Naive thymus-derived CD4-positive, alpha-beta T cell (primary cell): ENCODE measurements at regions not wholly inside any gene's neighbourhood (a gene's known extent, or its start where the extent isn't known, plus 50 kb on each side); places are given as distances from the start of the nearest gene placed in this dataset.
A peak's percentile ranks its signal among the peaks of the same experiment; 100 is the strongest.

Experiments used
- ATAC-seq: fragments of 150-1000 bp; cut with Tn5 transposase; 2 replicates; pipeline ENCODE4 v1.10.0; 2021; ENCODE audit warnings: mild to moderate bottlenecking, moderate library complexity
- CTCF ChIA-PET: fragments of 350-600 bp; sonication (Branson Sonifier 250); formaldehyde crosslinking; loops from one replicate; lab custom pipeline; 2021; ENCODE audit warnings: antibody characterized with exemption; lab: Charles Lee
- POLR2A ChIA-PET: fragments of 350-600 bp; sonication (Branson Sonifier 250); formaldehyde crosslinking; loops from one replicate; lab custom pipeline; 2021; ENCODE audit warnings: antibody characterized with exemption, inconsistent platforms; lab: Charles Lee
- DNase-seq, 9 donors: peaks; one replicate each; pipeline versions ENCODE4 v3.0.0 to v3.0.0-alpha.2; 2020 to 2022; ENCODE audit warnings: mixed read lengths in 1 of 9
- H3K27ac ChIP-seq: one replicate; pipeline ENCODE4 v1.7.0; 2013; ENCODE audit warnings: mild to moderate bottlenecking, low read depth, low read length, moderate library complexity
- H3K27me3 ChIP-seq, 2 donors: one replicate each; pipeline ENCODE4 v1.7.0; 2013; ENCODE audit warnings: low read length in 2 of 2, mild to moderate bottlenecking in 2 of 2, moderate library complexity in 2 of 2; ENCODE audit not compliant: control insufficient read depth in 2 of 2, insufficient read depth in 2 of 2
- H3K36me3 ChIP-seq, 3 experiments: 1 replicate in 2 of 3; 2 replicates in 1 of 3; pipeline ENCODE4 v1.7.0; 2013; ENCODE audit warnings: low read length in 3 of 3, mild to moderate bottlenecking in 3 of 3, moderate library complexity in 1 of 3; ENCODE audit not compliant: insufficient read depth in 3 of 3, control insufficient read depth in 2 of 3
- H3K4me1 ChIP-seq, 2 donors: one replicate each; pipeline ENCODE4 v1.7.0; 2013; ENCODE audit warnings: low read length in 2 of 2, mild to moderate bottlenecking in 2 of 2, moderate library complexity in 1 of 2; ENCODE audit not compliant: control insufficient read depth in 2 of 2, insufficient read depth in 2 of 2
- H3K4me3 ChIP-seq: 2 replicates; pipeline ENCODE4 v1.7.0; 2013; ENCODE audit warnings: mild to moderate bottlenecking, low read length
- H3K9me3 ChIP-seq, 3 experiments: 1 replicate in 2 of 3; 2 replicates in 1 of 3; pipeline ENCODE4 v1.7.0; 2013; ENCODE audit warnings: low read length in 3 of 3; ENCODE audit not compliant: control insufficient read depth in 2 of 3
- H3K27ac Mint-ChIP-seq, 9 donors: one replicate each; pipeline ENCODE4 v1.8.0; 2020 to 2022; ENCODE audit warnings: mixed read lengths in 9 of 9, mild to moderate bottlenecking in 8 of 9, moderate library complexity in 5 of 9, inconsistent platforms in 2 of 9
- H3K27me3 Mint-ChIP-seq, 5 donors: one replicate each; pipeline ENCODE4 v1.8.0; 2021 to 2022; ENCODE audit warnings: mixed read lengths in 5 of 5, mild to moderate bottlenecking in 1 of 5
- H3K36me3 Mint-ChIP-seq, 5 donors: one replicate each; pipeline ENCODE4 v1.8.0; 2020 to 2022; ENCODE audit warnings: mixed read lengths in 5 of 5, mild to moderate bottlenecking in 3 of 5, inconsistent platforms in 1 of 5
- H3K4me1 Mint-ChIP-seq, 7 donors: one replicate each; pipeline ENCODE4 v1.8.0; 2020 to 2022; ENCODE audit warnings: mixed read lengths in 7 of 7, mild to moderate bottlenecking in 3 of 7, inconsistent platforms in 1 of 7
- H3K4me3 Mint-ChIP-seq, 10 donors: one replicate each; pipeline ENCODE4 v1.8.0; 2020 to 2022; ENCODE audit warnings: mild to moderate bottlenecking in 10 of 10, mixed read lengths in 10 of 10, moderate library complexity in 6 of 10, inconsistent platforms in 2 of 10
- H3K9me3 Mint-ChIP-seq, 11 donors: one replicate each; pipeline ENCODE4 v1.8.0; 2020 to 2022; ENCODE audit warnings: mixed read lengths in 11 of 11, mild to moderate bottlenecking in 4 of 11, inconsistent platforms in 1 of 11, moderate library complexity in 1 of 11
- intact Hi-C, 2 donors: fragments of 100-400 bp; cut with micrococcal nuclease; formaldehyde crosslinking; loops; one replicate each; pipeline ENCODE4 v1.15.1; 2023

- H3K9me3 ChIP-seq: no peaks in the 10 kb centered on the region
- no peaks in the 10 kb centered on the region for H3K36me3 ChIP-seq
- H3K4me1 ChIP-seq: no peaks in the 10 kb centered on the region
- ATAC-seq: no peak
- ChIA-PET POLR2A (no interaction called here), CTCF (no interaction called here)
- peaks cover 0 to 15% (median 11%) of the 10 kb centered on the region in 11 donors for H3K9me3 Mint-ChIP-seq
- no peak overlapping the region for H3K27ac ChIP-seq
- intact Hi-C loops: no loop called here
- H3K27ac Mint-ChIP-seq: no peak overlapping the region
- no peak for DNase-seq
- no peak overlapping the region for H3K4me3 Mint-ChIP-seq
- no peaks in the 10 kb centered on the region for H3K27me3 ChIP-seq
- H3K27me3 Mint-ChIP-seq: peaks cover 0 to 17% (median 9%) of the 10 kb centered on the region in 5 donors
- no peaks in the 10 kb centered on the region for H3K36me3 Mint-ChIP-seq
- no peak overlapping the region for H3K4me3 ChIP-seq
- no peaks in the 10 kb centered on the region for H3K4me1 Mint-ChIP-seq
Observed at GRCh38 chr18:24651434-24651833, 191.0 kb downstream of the HRH4 start.

- no peak for ATAC-seq
- peaks cover 8 to 19% (median 17%) of the 10 kb centered on the region in 7 donors for H3K4me1 Mint-ChIP-seq
- no peak overlapping the region for H3K4me3 Mint-ChIP-seq
- peaks cover 0 to 8% (median 4%) of the 10 kb centered on the region in 5 donors for H3K27me3 Mint-ChIP-seq
- Histone ChIP-seq H3K27me3 (no peaks in the 10 kb centered on the region), H3K4me1 (peaks cover 9 to 11% of the 10 kb centered on the region in 2 donors), H3K9me3 (no peaks in the 10 kb centered on the region), H3K4me3 (no peak overlapping the region), H3K36me3 (no peaks in the 10 kb centered on the region), H3K27ac (no peak overlapping the region)
- ChIA-PET CTCF (no interaction called here), POLR2A (no interaction called here)
- H3K27ac Mint-ChIP-seq: no peak overlapping the region
- H3K9me3 Mint-ChIP-seq: peaks cover 0 to 11% (median 9%) of the 10 kb centered on the region in 11 donors
- DNase-seq: no peak
- intact Hi-C loops: no loop called here
- H3K36me3 Mint-ChIP-seq: no peaks in the 10 kb centered on the region
Observed at GRCh38 chr18:24656050-24656449, 195.6 kb downstream of the HRH4 start.

GRCh38 chr18:24656551-24657443, 196.4 kb downstream of the HRH4 start:
- H3K27ac Mint-ChIP-seq: peak overlapping the region in 4 of 9 donors; percentile 3 to 51 (median 18)
- no peaks in the 10 kb centered on the region for H3K27me3 ChIP-seq
- intact Hi-C loops: no loop called here

GRCh38 chr18:24657444-24657842, 197.0 kb downstream of the HRH4 start:
- Mint-ChIP-seq H3K9me3 (peaks cover 0 to 2% (median 0%) of the 10 kb centered on the region in 11 donors), H3K4me1 (peaks cover 8 to 29% (median 19%) of the 10 kb centered on the region in 7 donors), H3K4me3 (no peak overlapping the region), H3K36me3 (no peaks in the 10 kb centered on the region), H3K27me3 (peaks cover 0 to 9% (median 0%) of the 10 kb centered on the region in 5 donors), H3K27ac (peak overlapping the region in 3 of 9 donors; percentile 20 to 51 (median 23))
- Histone ChIP-seq H3K36me3 (no peaks in the 10 kb centered on the region), H3K9me3 (no peaks in the 10 kb centered on the region), H3K4me1 (peaks cover 10 to 13% of the 10 kb centered on the region in 2 donors), H3K27me3 (no peaks in the 10 kb centered on the region), H3K4me3 (no peak overlapping the region), H3K27ac (no peak overlapping the region)
- POLR2A ChIA-PET: no interaction called here
- CTCF ChIA-PET: no interaction called here
- intact Hi-C loops: no loop called here
- ATAC-seq (no peak), DNase-seq (no peak)

More at GRCh38 chr18:24656551-24657443, 196.4 kb downstream of the HRH4 start:
- Mint-ChIP-seq H3K36me3 (no peaks in the 10 kb centered on the region), H3K4me3 (no peak overlapping the region), H3K4me1 (peaks cover 8 to 24% (median 19%) of the 10 kb centered on the region in 7 donors), H3K9me3 (peaks cover 0 to 4% (median 2%) of the 10 kb centered on the region in 11 donors), H3K27me3 (peaks cover 0 to 4% (median 1%) of the 10 kb centered on the region in 5 donors)
- POLR2A ChIA-PET: no interaction called here
- no peak for DNase-seq
- Histone ChIP-seq H3K36me3 (no peaks in the 10 kb centered on the region), H3K9me3 (no peaks in the 10 kb centered on the region), H3K4me3 (no peak overlapping the region), H3K27ac (no peak overlapping the region), H3K4me1 (peaks cover 10 to 13% of the 10 kb centered on the region in 2 donors)
- no peak for ATAC-seq
- CTCF ChIA-PET: no interaction called here

GRCh38 chr18:24658302-24658701, 197.9 kb downstream of the HRH4 start:
- H3K4me3 Mint-ChIP-seq: peak overlapping the region in 1 of 10 donors; percentile 14
- DNase-seq: no peak
- intact Hi-C loops: no loop called here

GRCh38 chr18:24659827-24660720, 199.6 kb downstream of the HRH4 start:
- Histone ChIP-seq H3K4me3 (peak overlapping the region; percentile 17), H3K36me3 (no peaks in the 10 kb centered on the region), H3K27ac (peak overlapping the region; percentile 51), H3K4me1 (peaks cover 10 to 13% of the 10 kb centered on the region in 2 donors), H3K9me3 (no peaks in the 10 kb centered on the region), H3K27me3 (no peaks in the 10 kb centered on the region)
- Mint-ChIP-seq H3K36me3 (no peaks in the 10 kb centered on the region), H3K9me3 (no peaks in the 10 kb centered on the region), H3K27me3 (peaks cover 4 to 13% (median 5%) of the 10 kb centered on the region in 5 donors), H3K27ac (peak overlapping the region; percentile 75 to 97 (median 87)), H3K4me1 (peaks cover 8 to 35% (median 20%) of the 10 kb centered on the region in 7 donors), H3K4me3 (peak overlapping the region; percentile 83 to 96 (median 92))
- POLR2A ChIA-PET: interaction anchor here (0.5 kb wide), 1 partner anchor 1668 kb away, joined by 3 read pairs; no protein-coding TSS in a partner anchor
- CTCF ChIA-PET: no interaction called here
- peak; percentile 74 for ATAC-seq
- intact Hi-C loops: loop anchor here in 1 of 2 donors (1.0 kb wide), 1 partner anchor 60 kb away; no protein-coding TSS in a partner anchor
- peak in 8 of 9 donors; percentile 12 to 64 (median 44) for DNase-seq

More at GRCh38 chr18:24658302-24658701, 197.9 kb downstream of the HRH4 start:
- Histone ChIP-seq H3K4me1 (peaks cover 10 to 13% of the 10 kb centered on the region in 2 donors), H3K9me3 (no peaks in the 10 kb centered on the region), H3K4me3 (no peak overlapping the region), H3K36me3 (no peaks in the 10 kb centered on the region), H3K27me3 (no peaks in the 10 kb centered on the region), H3K27ac (no peak overlapping the region)
- no peaks in the 10 kb centered on the region for H3K9me3 Mint-ChIP-seq
- H3K27ac Mint-ChIP-seq: peak overlapping the region in 7 of 9 donors; percentile 0 to 60 (median 38)
- ChIA-PET CTCF (no interaction called here), POLR2A (no interaction called here)
- no peak for ATAC-seq
- peaks cover 4 to 13% (median 5%) of the 10 kb centered on the region in 5 donors for H3K27me3 Mint-ChIP-seq
- no peaks in the 10 kb centered on the region for H3K36me3 Mint-ChIP-seq
- peaks cover 8 to 35% (median 20%) of the 10 kb centered on the region in 7 donors for H3K4me1 Mint-ChIP-seq
